Activated T-cell treated with anti-CD3 and anti-CD28 coated beads for 48 hours (primary cell): ENCODE measurements at regions not wholly inside any gene's neighbourhood (a gene's known extent, or its start where the extent isn't known, plus 50 kb on each side); places are given as distances from the start of the nearest gene placed in this dataset.
"Not testable (repeated sequence)": the region's sequence is repeated elsewhere in the genome, so short reads cannot be mapped to it uniquely, and the experiment has no call there.

Experiments
- DNase-seq: peaks from one replicate; pipeline ENCODE4 v3.0.0-alpha.2; 2020; ENCODE audit warnings: low read depth

GRCh38 chr5:103829585-103829984, 267.0 kb upstream of the NUDT12 start:
- DNase-seq = no peak

- DNase-seq = no peak
Observed at GRCh38 chr5:103827976-103828375, 265.4 kb upstream of the NUDT12 start.

GRCh38 chr5:103821361-103821760, 258.8 kb upstream of the NUDT12 start:
- DNase-seq = no peak

GRCh38 chr5:103808464-103809106, 246.0 kb upstream of the NUDT12 start:
- no peak for DNase-seq

DNA sequence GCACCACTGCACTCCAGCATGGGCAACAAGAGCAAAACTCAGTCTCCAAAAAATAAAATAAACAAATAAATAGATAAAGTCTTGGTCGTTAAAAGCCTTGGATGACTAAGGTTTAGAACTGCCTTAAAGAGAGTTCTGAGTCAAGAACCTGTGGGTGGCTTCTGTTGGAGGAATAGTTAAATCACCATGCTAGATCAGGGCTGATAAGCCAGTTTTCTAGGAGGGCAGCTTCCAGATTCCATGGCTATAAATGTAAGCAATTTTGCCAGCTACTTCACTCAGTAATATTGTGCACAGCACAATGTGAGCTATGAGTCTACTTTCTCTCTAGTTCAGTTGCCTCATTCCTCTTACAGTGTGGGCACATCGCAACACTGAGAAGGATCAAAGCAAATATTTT, 242.1 kb upstream of the NUDT12 start:
- DNase-seq = no peak

GRCh38 chr5:103801681-103802080, 239.1 kb upstream of the NUDT12 start:
- no peak for DNase-seq

- no peak for DNase-seq
Observed at GRCh38 chr5:103800741-103801495, 238.3 kb upstream of the NUDT12 start.

DNA sequence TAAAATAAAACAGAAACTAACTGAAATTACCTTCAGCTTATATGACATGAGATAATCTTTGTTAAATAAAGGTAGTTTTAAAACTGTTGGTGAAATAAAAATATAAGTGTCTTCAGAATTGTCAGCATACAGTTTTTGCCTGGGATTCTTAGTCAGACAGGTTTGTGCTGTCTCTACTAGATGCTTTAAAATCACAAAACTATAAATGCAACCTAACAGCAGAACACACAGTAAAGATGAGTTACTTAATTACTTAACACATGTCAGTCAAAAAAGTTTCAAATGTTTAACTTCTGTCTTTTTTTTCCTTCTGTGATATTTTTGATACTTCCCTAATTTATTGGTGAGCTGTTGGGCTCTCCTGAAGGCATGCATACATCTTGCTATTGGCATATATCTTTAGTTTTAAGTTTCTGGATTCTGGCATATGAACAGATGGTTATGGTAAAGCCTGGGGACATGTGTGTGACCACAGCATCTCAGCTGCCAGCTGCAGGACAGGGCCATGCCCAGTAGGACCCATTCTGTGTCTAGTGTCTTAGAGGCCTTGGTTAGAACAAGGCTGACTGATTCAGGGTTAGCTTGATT, 231.1 kb upstream of the NUDT12 start:
- DNase-seq = no peak

DNA sequence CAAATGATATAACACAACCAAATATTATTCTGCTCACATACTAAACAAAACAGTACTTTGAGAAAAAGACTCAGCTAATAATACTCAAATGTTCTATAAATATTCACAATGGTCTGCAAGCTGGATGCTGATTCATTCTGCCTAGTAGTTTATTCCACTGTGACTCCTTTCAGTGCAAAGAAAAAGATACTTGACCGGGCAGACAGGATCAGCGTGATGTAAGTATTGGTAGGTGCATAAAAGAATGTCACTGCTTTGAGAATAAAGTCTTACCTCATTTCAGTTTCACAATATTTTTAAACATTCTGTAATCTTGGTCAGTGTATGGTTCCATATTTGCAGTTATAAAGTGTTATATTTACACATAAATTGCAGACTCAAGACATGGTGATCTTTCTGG, 223.0 kb upstream of the NUDT12 start:
- no peak for DNase-seq

- DNase-seq = no peak
Observed at GRCh38 chr5:103783669-103784068, 221.1 kb upstream of the NUDT12 start.

DNA sequence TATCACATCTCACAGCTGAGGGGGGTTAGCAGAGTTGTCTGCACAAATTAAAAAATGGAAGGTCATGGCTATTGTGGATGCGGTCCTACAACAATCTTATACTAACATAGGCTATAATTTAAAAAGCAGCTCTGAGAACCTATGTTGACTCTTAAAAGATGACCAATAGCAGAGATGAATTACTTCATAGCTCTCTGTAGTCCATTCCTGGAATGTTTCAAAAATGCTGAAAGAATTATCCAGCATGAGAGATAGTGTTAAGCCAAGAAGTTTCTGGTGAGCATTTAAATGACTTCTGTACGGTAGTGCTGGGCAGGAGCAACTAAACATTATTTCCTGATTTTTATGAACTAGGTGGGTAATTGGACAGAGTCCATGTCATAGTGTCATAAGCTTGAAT, 218.2 kb upstream of the NUDT12 start:
- DNase-seq = no peak

DNA sequence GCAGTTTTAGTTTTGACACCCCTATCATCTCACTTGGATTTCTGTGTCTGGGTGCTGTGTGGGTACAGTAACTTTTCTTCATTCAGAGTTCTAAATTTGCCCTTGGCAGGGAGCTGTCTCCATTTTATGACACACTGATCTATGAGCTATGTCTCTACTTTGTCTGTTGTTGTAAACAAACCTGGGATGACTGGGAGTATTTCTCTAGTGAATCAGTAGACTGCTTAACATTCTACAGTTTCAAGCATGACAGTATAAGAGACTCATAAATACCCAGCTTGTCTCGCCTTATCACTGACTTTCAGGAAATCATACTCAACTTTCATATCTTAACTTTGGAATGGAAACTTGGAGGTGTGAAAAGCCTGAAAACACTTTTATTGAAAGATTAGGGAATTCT, 212.1 kb upstream of the NUDT12 start:
- DNase-seq = no peak

GRCh38 chr5:103772248-103772647, 209.7 kb upstream of the NUDT12 start:
- no peak for DNase-seq

GRCh38 chr5:103764403-103764802, 201.8 kb upstream of the NUDT12 start:
- no peak for DNase-seq

DNA sequence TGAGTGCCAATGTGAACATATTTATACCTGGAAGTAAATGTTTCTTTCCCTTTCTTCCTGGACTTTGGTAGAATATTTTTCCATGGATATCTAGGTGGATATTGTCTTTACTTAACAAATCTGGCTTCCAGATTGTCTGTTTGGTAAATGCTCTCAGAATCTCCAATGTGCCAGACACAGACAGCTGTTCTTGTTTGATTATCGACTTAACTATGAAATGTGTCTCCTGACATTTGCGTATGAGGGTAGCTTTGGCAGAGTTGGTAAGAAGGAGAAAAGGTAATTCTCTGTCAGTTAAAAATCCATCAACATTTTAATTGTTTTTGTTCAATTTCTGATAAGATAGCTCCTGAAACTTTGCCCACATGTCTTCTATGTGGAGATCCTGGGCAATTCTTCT, 196.4 kb upstream of the NUDT12 start:
- no peak for DNase-seq

GRCh38 chr5:103755974-103756373, 193.4 kb upstream of the NUDT12 start:
- DNase-seq = no peak

DNA sequence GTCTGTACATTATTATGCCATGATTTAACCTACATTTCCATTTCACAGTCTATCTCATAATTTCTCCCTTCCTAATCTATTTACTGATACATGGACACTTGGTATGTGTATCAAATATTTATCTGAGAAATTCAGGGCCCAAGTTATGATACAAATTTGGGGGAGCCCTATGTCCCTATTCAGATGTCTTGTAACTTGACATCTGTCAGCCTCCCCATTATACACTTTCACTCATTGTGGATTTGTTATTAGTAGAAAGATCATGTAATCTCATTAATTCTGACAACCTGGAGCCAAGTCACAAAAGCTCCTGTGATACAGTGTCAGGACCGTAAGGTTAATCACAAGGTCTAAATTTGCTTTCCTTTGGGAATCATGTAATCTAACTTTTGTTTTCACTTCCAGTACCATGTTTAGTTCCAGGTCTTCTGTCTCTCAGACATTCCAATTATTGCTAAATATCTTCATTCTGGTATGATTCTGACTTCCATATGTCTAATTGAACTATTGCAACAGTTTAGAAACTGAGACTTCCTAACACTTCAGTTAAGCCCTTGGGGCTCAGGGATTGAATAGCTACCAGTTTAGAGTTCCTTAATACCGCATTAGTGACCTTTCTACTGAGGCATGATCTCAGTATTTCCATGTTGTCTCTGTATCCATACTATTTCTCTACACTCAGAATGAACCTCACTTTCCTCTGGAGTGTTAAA, 182.9 kb upstream of the NUDT12 start:
- no peak for DNase-seq

- DNase-seq = no peak
Observed at GRCh38 chr5:103744159-103744558, 181.6 kb upstream of the NUDT12 start.

GRCh38 chr5:103743421-103743820, 180.8 kb upstream of the NUDT12 start:
- DNase-seq = no peak

GRCh38 chr5:103741984-103742383, 179.4 kb upstream of the NUDT12 start:
- DNase-seq = no peak

GRCh38 chr5:103736343-103736742, 173.8 kb upstream of the NUDT12 start:
- DNase-seq = not testable (repeated sequence)

GRCh38 chr5:103724271-103724670, 161.7 kb upstream of the NUDT12 start:
- no peak for DNase-seq

GRCh38 chr5:103721183-103721582, 158.6 kb upstream of the NUDT12 start:
- DNase-seq = no peak
